Mucosa of rectum (tissue), 2 donors: ENCODE measurements at regions not wholly inside any gene's neighbourhood (a gene's known extent, or its start where the extent isn't known, plus 50 kb on each side); places are given as distances from the start of the nearest gene placed in this dataset.

Experiments used
- H3K27ac ChIP-seq, 2 donors: one replicate each; pipeline ENCODE4 v1.7.0; 2013; ENCODE audit warnings: inconsistent platforms in 2 of 2, low read depth in 2 of 2, low read length in 2 of 2
- H3K27me3 ChIP-seq, 2 donors: one replicate each; pipeline ENCODE4 v1.7.0; 2013; ENCODE audit warnings: low read length in 2 of 2; ENCODE audit not compliant: control insufficient read depth in 2 of 2, insufficient read depth in 2 of 2
- H3K36me3 ChIP-seq, 2 donors: one replicate each; pipeline ENCODE4 v1.7.0; 2013; ENCODE audit warnings: low read length in 2 of 2; ENCODE audit not compliant: control insufficient read depth in 2 of 2, insufficient read depth in 2 of 2
- H3K4me1 ChIP-seq, 2 donors: one replicate each; pipeline ENCODE4 v1.7.0; 2013; ENCODE audit warnings: low read length in 2 of 2, mild to moderate bottlenecking in 1 of 2; ENCODE audit not compliant: control insufficient read depth in 2 of 2, insufficient read depth in 2 of 2
- H3K4me3 ChIP-seq, 2 donors: one replicate each; pipeline ENCODE4 v1.7.0; 2013; ENCODE audit warnings: low read length in 2 of 2
- H3K9ac ChIP-seq, 2 donors: one replicate each; pipeline ENCODE4 v1.7.0; 2013; ENCODE audit warnings: low read length in 2 of 2, low read depth in 1 of 2, mild to moderate bottlenecking in 1 of 2
- H3K9me3 ChIP-seq, 2 donors: one replicate each; pipeline ENCODE4 v1.7.0; 2013; ENCODE audit warnings: low read length in 2 of 2; ENCODE audit not compliant: control insufficient read depth in 2 of 2
- donor health status: healthy.
- donor health status: Normal muscosa, but diverticular disease.

- Histone ChIP-seq H3K27me3 (no peaks in the 10 kb centered on the region), H3K9me3 (no peaks in the 10 kb centered on the region), H3K36me3 (no peaks in the 10 kb centered on the region), H3K4me1 (peaks cover 5 to 16% of the 10 kb centered on the region in 2 donors), H3K27ac (peak overlapping the region in 1 of 2 donors; percentile 34), H3K9ac (no peak overlapping the region), H3K4me3 (no peak overlapping the region)
Measured at GRCh38 chr2:64837116-64837731, 152.0 kb upstream of the SLC1A4 start.

GRCh38 chr2:64837925-64838641 is 151.1 kb upstream of the SLC1A4 start:
- Histone ChIP-seq H3K9ac (peak overlapping the region in 1 of 2 donors; percentile 36), H3K9me3 (no peaks in the 10 kb centered on the region), H3K4me1 (peaks cover 5 to 16% of the 10 kb centered on the region in 2 donors), H3K27ac (peak overlapping the region; percentile 74 to 80), H3K27me3 (no peaks in the 10 kb centered on the region), H3K36me3 (no peaks in the 10 kb centered on the region), H3K4me3 (no peak overlapping the region)

GRCh38 chr2:64838817-64839216 is 150.4 kb upstream of the SLC1A4 start:
- peak overlapping the region in 1 of 2 donors; percentile 36 for H3K9ac ChIP-seq
- H3K27me3 ChIP-seq, result no peaks in the 10 kb centered on the region
- peak overlapping the region; percentile 74 to 80 for H3K27ac ChIP-seq
- H3K4me1 ChIP-seq, result peaks cover 5 to 16% of the 10 kb centered on the region in 2 donors
- no peaks in the 10 kb centered on the region for H3K36me3 ChIP-seq
- H3K9me3 ChIP-seq, result no peaks in the 10 kb centered on the region
- no peak overlapping the region for H3K4me3 ChIP-seq

GRCh38 chr2:64839844-64840243 is 149.4 kb upstream of the SLC1A4 start:
- peak overlapping the region; percentile 28 to 32 for H3K27ac ChIP-seq

GRCh38 chr2:64840426-64840881 is 148.7 kb upstream of the SLC1A4 start:
- H3K36me3 ChIP-seq, result no peaks in the 10 kb centered on the region
- no peak overlapping the region for H3K9ac ChIP-seq
- no peaks in the 10 kb centered on the region for H3K27me3 ChIP-seq
- H3K27ac ChIP-seq, result peak overlapping the region in 1 of 2 donors; percentile 28
- peaks cover 5 to 16% of the 10 kb centered on the region in 2 donors for H3K4me1 ChIP-seq
- H3K9me3 ChIP-seq, result no peaks in the 10 kb centered on the region
- H3K4me3 ChIP-seq, result no peak overlapping the region

More at GRCh38 chr2:64839844-64840243, 149.4 kb upstream of the SLC1A4 start:
- no peak overlapping the region for H3K4me3 ChIP-seq
- no peaks in the 10 kb centered on the region for H3K27me3 ChIP-seq
- no peaks in the 10 kb centered on the region for H3K9me3 ChIP-seq
- peaks cover 5 to 16% of the 10 kb centered on the region in 2 donors for H3K4me1 ChIP-seq
- no peak overlapping the region for H3K9ac ChIP-seq
- no peaks in the 10 kb centered on the region for H3K36me3 ChIP-seq

GRCh38 chr2:64841461-64841860 is 147.7 kb upstream of the SLC1A4 start:
- no peaks in the 10 kb centered on the region for H3K9me3 ChIP-seq
- no peak overlapping the region for H3K27ac ChIP-seq
- H3K36me3 ChIP-seq, result no peaks in the 10 kb centered on the region
- H3K9ac ChIP-seq, result no peak overlapping the region
- H3K27me3 ChIP-seq, result no peaks in the 10 kb centered on the region
- peaks cover 5 to 13% of the 10 kb centered on the region in 2 donors for H3K4me1 ChIP-seq
- H3K4me3 ChIP-seq, result no peak overlapping the region

GRCh38 chr2:64842030-64842429 is 147.2 kb upstream of the SLC1A4 start:
- H3K27me3 ChIP-seq, result no peaks in the 10 kb centered on the region
- no peaks in the 10 kb centered on the region for H3K36me3 ChIP-seq
- no peak overlapping the region for H3K9ac ChIP-seq
- H3K9me3 ChIP-seq, result no peaks in the 10 kb centered on the region
- no peak overlapping the region for H3K27ac ChIP-seq
- H3K4me1 ChIP-seq, result peaks cover 5 to 11% of the 10 kb centered on the region in 2 donors
- no peak overlapping the region for H3K4me3 ChIP-seq

GRCh38 chr2:64844087-64844486 is 145.1 kb upstream of the SLC1A4 start:
- no peaks in the 10 kb centered on the region for H3K27me3 ChIP-seq
- H3K27ac ChIP-seq, result no peak overlapping the region
- no peak overlapping the region for H3K4me3 ChIP-seq
- no peaks in the 10 kb centered on the region for H3K4me1 ChIP-seq
- no peak overlapping the region for H3K9ac ChIP-seq
- no peaks in the 10 kb centered on the region for H3K36me3 ChIP-seq
- H3K9me3 ChIP-seq, result no peaks in the 10 kb centered on the region

GRCh38 chr2:64845273-64845905 is 143.8 kb upstream of the SLC1A4 start:
- Histone ChIP-seq H3K9me3 (no peaks in the 10 kb centered on the region), H3K4me1 (no peaks in the 10 kb centered on the region), H3K9ac (no peak overlapping the region), H3K36me3 (no peaks in the 10 kb centered on the region), H3K27ac (no peak overlapping the region), H3K4me3 (no peak overlapping the region), H3K27me3 (no peaks in the 10 kb centered on the region)

GRCh38 chr2:64846177-64846576 is 143.0 kb upstream of the SLC1A4 start:
- H3K27ac ChIP-seq, result no peak overlapping the region
- H3K4me3 ChIP-seq, result no peak overlapping the region
- H3K27me3 ChIP-seq, result no peaks in the 10 kb centered on the region
- H3K9ac ChIP-seq, result no peak overlapping the region
- no peaks in the 10 kb centered on the region for H3K9me3 ChIP-seq
- no peaks in the 10 kb centered on the region for H3K4me1 ChIP-seq
- no peaks in the 10 kb centered on the region for H3K36me3 ChIP-seq
